ENCODE measurements at regions not wholly inside any gene's neighbourhood (a gene's known extent, or its start where the extent isn't known, plus 50 kb on each side); places are given as distances from the start of the nearest gene placed in this dataset.

- H3K27me3 Mint-ChIP-seq (ENCODE audit: insufficient read depth, low read depth) = peaks cover 3% of the 10 kb centered on the region
- H3K36me3 ChIP-seq = no peaks in the 10 kb centered on the region
- DNase-seq (ENCODE audit: low spot score) = no peak
- no peaks in the 10 kb centered on the region for H3K9me3 ChIP-seq (ENCODE audit: low read depth)
- H3K4me1 Mint-ChIP-seq = no peaks in the 10 kb centered on the region
- H3F3A ChIP-seq (ENCODE audit: low read depth) = peaks cover 9% of the 10 kb centered on the region
- no peak overlapping the region for H3K27ac Mint-ChIP-seq
- H4K20me1 ChIP-seq (ENCODE audit: low read depth) = no peaks in the 10 kb centered on the region
- no peak overlapping the region for H3K27ac ChIP-seq
- no peaks in the 10 kb centered on the region for H3K36me3 Mint-ChIP-seq
- no peak overlapping the region for H3K9ac ChIP-seq
- no peaks in the 10 kb centered on the region for H3K79me2 ChIP-seq (ENCODE audit: low read depth)
- H3K4me3 Mint-ChIP-seq = no peak overlapping the region
- TF ChIP-seq EZH2phosphoT487 (IDR thresholded peaks at IDR 0.05) = no peak
- H3K4me2 ChIP-seq = no peak overlapping the region
- H2AFZ ChIP-seq (replicated peaks) = no peak overlapping the region
- H3K27me3 ChIP-seq = no peaks in the 10 kb centered on the region
- no peak overlapping the region for H3K4me3 ChIP-seq
- H3K9me3 Mint-ChIP-seq = no peaks in the 10 kb centered on the region
- H3K4me1 ChIP-seq = peaks cover 3% of the 10 kb centered on the region
Measured at GRCh38 chr1:55781003-55781402, 565.8 kb upstream of the USP24 start.

- Histone ChIP-seq H3K27me3 (no peaks in the 10 kb centered on the region), H3K36me3 (no peaks in the 10 kb centered on the region), H4K20me1 (ENCODE audit: low read depth) (no peaks in the 10 kb centered on the region), H3K4me1 (no peaks in the 10 kb centered on the region), H3K27ac (no peak overlapping the region), H3K4me2 (no peak overlapping the region), H3F3A (ENCODE audit: low read depth) (no peaks in the 10 kb centered on the region), H3K4me3 (no peak overlapping the region), H3K9ac (no peak overlapping the region), H3K9me3 (ENCODE audit: low read depth) (no peaks in the 10 kb centered on the region), H2AFZ (replicated peaks) (no peak overlapping the region), H3K79me2 (ENCODE audit: low read depth) (no peaks in the 10 kb centered on the region)
- Mint-ChIP-seq H3K27me3 (ENCODE audit: insufficient read depth, low read depth) (no peaks in the 10 kb centered on the region), H3K4me1 (peaks cover 3% of the 10 kb centered on the region), H3K27ac (no peak overlapping the region), H3K4me3 (no peak overlapping the region), H3K9me3 (peaks cover 6% of the 10 kb centered on the region), H3K36me3 (no peaks in the 10 kb centered on the region)
- TF ChIP-seq EZH2 (IDR thresholded peaks at IDR 0.05) = no peak
- DNase-seq (ENCODE audit: low spot score) = no peak
Measured at GRCh38 chr1:55777545-55777944, 562.4 kb upstream of the USP24 start.

- Mint-ChIP-seq H3K36me3 (no peaks in the 10 kb centered on the region), H3K9me3 (peaks cover 6% of the 10 kb centered on the region), H3K4me1 (peaks cover 3% of the 10 kb centered on the region), H3K4me3 (no peak overlapping the region), H3K27ac (no peak overlapping the region), H3K27me3 (ENCODE audit: insufficient read depth, low read depth) (no peaks in the 10 kb centered on the region)
- Histone ChIP-seq H2AFZ (replicated peaks) (no peak overlapping the region), H3K9ac (no peak overlapping the region), H3K27ac (no peak overlapping the region), H3K4me3 (no peak overlapping the region), H3K79me2 (ENCODE audit: low read depth) (no peaks in the 10 kb centered on the region), H3F3A (ENCODE audit: low read depth) (no peaks in the 10 kb centered on the region), H4K20me1 (ENCODE audit: low read depth) (no peaks in the 10 kb centered on the region), H3K4me2 (no peak overlapping the region), H3K4me1 (no peaks in the 10 kb centered on the region), H3K9me3 (ENCODE audit: low read depth) (no peaks in the 10 kb centered on the region), H3K27me3 (no peaks in the 10 kb centered on the region), H3K36me3 (no peaks in the 10 kb centered on the region)
- no peak for DNase-seq (ENCODE audit: low spot score)
- TF ChIP-seq CTCF (IDR thresholded peaks at IDR 0.05) (no peak), EZH2phosphoT487 (IDR thresholded peaks at IDR 0.05) (no peak), EZH2 (IDR thresholded peaks at IDR 0.05) (no peak)
Measured at GRCh38 chr1:55775007-55775406, 559.8 kb upstream of the USP24 start.

- Histone ChIP-seq H3K4me2 (no peak overlapping the region), H3K36me3 (no peaks in the 10 kb centered on the region), H3K79me2 (ENCODE audit: low read depth) (no peaks in the 10 kb centered on the region), H2AFZ (replicated peaks) (no peak overlapping the region), H3K27ac (no peak overlapping the region), H4K20me1 (ENCODE audit: low read depth) (no peaks in the 10 kb centered on the region), H3K27me3 (no peaks in the 10 kb centered on the region), H3F3A (ENCODE audit: low read depth) (no peaks in the 10 kb centered on the region), H3K9ac (no peak overlapping the region), H3K4me1 (no peaks in the 10 kb centered on the region), H3K4me3 (no peak overlapping the region), H3K9me3 (ENCODE audit: low read depth) (no peaks in the 10 kb centered on the region)
- Mint-ChIP-seq H3K4me1 (peaks cover 3% of the 10 kb centered on the region), H3K9me3 (peaks cover 6% of the 10 kb centered on the region), H3K27ac (no peak overlapping the region), H3K36me3 (no peaks in the 10 kb centered on the region), H3K4me3 (no peak overlapping the region), H3K27me3 (ENCODE audit: insufficient read depth, low read depth) (no peaks in the 10 kb centered on the region)
- no peak for DNase-seq (ENCODE audit: low spot score)
- TF ChIP-seq EZH2 (IDR thresholded peaks at IDR 0.05) (no peak), CTCF (IDR thresholded peaks at IDR 0.05) (no peak), EZH2phosphoT487 (IDR thresholded peaks at IDR 0.05) (no peak)
Measured at GRCh38 chr1:55774446-55774845, 559.3 kb upstream of the USP24 start.

All from neural progenitor cell (in vitro differentiated cells).